HG02870 (cell line): ENCODE measurements at regions not wholly inside any gene's neighbourhood (a gene's known extent, or its start where the extent isn't known, plus 50 kb on each side); places are given as distances from the start of the nearest gene placed in this dataset.

Experiments used
- ATAC-seq: cut with Tn5 transposase; IDR thresholded peaks from one replicate; pipeline ENCODE4 v1.9.1; 2021; ENCODE audit warnings: mild to moderate bottlenecking, moderate library complexity; ENCODE audit not compliant: unreplicated experiment

DNA sequence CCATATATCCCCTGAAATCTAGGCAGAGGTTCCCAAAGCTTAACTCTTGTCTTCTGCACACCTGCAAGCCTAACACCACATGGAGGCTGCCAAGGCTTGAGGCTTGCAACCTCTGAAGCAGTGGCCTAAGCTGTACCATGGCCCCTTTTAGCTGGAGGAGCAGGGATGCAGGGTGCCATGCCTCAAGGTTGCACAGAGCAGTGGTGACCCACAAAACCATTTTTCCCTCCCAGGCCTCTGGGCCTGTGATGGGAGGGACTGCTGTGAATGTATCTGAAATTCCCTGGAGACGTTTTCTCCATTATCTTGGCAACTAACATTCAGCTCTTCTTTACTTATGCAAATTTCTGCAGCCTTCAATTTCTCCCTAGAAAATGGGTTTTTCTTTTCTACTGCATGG is 210.0 kb upstream of the KITLG start:
- ATAC-seq, result no peak

DNA sequence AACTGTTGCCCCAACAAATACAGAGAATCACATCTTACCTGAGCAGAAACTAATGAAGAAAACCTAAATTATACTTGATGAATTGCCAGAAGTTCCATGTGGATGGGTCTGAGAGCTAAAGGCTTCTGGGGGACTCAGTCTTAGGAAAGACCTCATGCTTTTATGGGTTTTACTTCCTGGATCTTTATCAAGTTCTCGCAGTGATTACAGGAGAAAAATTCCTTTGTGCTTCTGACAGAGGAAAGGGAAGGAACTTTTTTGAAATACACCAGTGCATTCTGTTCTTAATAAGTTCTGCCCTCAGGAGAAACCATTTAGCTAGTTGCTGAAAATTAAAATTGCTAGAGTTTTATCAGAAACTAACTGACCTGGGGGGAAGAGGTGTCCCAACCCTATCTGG is 203.9 kb upstream of the KITLG start:
- no peak for ATAC-seq

- ATAC-seq, result no peak
These were observed 202.1 kb upstream of the KITLG start for GRCh38 chr12:88782351-88782750.

GRCh38 chr12:88781909-88782308 is 201.6 kb upstream of the KITLG start:
- ATAC-seq, result no peak

- ATAC-seq, result no peak
These were observed 197.8 kb upstream of the KITLG start for GRCh38 chr12:88778064-88778463.

DNA sequence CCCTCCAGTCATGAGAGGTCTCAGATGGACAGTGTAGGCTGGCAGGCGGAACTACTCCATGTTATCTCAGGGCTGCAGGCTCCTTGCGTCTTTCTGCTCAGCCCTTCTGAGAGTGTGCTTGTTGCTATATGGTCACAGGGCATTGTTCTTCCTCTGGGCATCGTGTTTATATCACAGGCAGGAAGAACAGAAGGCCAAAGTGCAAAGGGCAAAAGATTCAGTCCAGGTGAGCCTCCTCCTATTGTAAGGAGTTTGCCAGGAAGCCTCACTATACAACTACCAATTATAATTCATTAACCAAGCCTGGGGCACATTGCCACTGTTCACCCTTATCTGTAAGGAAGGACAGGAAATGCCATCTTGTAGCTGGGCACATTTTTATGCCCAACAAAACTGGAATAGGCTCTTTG is 195.5 kb upstream of the KITLG start:
- ATAC-seq, result no peak

DNA sequence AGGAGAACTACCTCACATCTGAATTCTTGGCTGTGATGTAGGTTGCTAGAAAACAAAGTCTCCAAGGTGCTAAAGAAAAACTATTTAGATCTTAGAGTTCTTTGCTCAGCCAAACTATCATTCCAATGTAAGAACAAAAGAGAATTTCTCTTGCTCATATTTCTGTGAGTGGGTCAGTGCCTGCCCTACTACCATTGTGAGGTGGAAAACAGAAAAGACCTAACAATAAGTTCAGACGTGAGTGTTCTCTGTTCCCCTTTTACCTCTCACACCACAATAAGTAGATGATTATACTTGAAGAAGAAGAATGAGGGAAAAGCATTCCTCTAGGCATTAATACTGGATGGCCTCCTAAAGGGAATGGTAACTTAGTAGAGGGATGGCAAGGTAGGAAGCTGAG is 187.4 kb upstream of the KITLG start:
- ATAC-seq, result no peak

DNA sequence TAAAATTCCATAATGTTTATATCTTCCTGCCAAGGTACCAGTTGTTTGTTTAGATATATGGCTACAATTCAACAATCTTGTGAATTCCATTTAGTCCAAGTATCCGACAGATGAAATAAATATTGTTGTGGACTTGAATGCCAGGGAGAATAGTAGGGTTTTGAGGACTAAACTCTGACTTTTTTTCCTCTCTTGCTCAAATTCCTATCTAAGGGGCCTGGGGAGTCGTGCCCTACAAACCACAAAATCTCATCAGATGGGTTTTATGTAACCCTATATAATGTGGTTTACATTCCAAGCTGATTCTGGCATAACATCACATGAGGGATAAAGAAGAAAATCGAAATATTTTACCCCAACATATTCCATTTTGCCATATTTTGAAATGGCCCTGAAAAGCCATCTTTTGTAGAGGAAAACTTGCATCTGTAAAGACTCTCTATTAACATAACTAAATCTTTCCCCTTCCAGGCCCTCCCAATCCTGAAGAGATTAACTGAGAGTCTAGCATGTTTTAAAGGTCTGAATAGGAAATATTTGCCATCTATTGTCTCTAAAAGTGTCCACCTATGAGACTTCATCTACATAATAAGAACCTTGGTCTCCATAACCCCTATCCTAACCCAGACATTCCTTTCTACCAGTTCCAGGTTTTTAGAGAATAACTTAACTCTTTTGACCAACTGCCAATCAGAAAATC is 184.7 kb upstream of the KITLG start:
- no peak for ATAC-seq

- ATAC-seq, result no peak
These were observed 183.3 kb upstream of the KITLG start for GRCh38 chr12:88763536-88764100.

- ATAC-seq, result no peak
These were observed 177.9 kb upstream of the KITLG start for GRCh38 chr12:88758176-88758575.

GRCh38 chr12:88756917-88757316 is 176.6 kb upstream of the KITLG start:
- no peak for ATAC-seq

- no peak for ATAC-seq
These were observed 175.9 kb upstream of the KITLG start for GRCh38 chr12:88756153-88756552.

DNA sequence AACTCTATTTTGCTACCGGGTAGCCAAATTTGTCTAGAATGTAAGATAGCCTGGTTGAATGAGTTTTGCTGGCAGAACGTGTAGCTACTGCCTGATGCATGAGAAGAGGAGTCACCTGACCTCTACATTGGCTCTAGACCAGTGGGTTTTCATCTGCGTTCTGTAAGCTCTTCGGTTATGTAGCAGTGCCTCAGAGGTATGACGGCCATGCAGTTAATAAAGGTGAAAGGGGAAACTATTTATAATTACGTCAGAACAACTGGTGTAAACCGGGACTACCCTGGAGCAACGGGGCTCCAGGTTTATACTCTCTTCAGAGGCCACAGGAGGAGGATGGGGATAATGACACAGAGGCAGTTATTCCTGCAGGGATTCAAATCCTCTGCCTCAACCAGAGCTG is 173.4 kb upstream of the KITLG start:
- ATAC-seq, result no peak

DNA sequence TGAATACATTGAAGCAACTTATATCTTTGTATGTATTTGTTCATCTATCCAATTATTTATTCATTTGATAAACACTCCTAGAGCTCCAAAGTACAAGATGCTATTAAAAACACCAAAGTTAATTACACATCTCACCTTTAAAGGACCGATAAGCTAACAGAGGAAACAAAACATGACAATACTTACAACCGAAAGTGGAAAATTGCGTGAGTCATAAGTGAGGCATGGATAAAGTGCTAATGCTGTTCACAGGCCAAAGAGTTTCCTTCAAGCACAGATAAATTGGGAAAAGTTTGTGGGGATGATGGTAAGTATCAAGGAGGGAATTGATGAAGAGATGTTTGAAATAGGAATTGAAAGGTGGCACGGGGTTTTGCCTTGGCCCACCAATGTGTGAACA is 172.8 kb upstream of the KITLG start:
- no peak for ATAC-seq

DNA sequence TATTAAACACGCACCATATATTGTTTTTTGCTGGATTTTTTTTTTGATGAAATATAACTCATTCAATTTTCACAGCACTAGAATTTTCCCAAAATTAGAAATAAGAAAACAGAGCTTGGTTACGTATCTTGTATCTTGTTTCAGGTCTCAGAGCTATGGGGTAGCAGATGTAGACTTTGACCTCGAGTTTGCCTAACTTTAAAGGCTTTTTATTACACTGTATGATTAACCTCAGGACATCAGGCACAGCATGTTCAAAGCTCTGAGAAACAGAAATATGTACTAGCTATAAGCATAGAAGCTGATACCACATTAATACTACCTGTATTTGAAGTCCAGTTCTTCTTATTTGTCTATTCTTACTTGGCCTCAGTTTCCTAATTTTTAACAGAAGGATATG is 171.9 kb upstream of the KITLG start:
- ATAC-seq, result no peak

DNA sequence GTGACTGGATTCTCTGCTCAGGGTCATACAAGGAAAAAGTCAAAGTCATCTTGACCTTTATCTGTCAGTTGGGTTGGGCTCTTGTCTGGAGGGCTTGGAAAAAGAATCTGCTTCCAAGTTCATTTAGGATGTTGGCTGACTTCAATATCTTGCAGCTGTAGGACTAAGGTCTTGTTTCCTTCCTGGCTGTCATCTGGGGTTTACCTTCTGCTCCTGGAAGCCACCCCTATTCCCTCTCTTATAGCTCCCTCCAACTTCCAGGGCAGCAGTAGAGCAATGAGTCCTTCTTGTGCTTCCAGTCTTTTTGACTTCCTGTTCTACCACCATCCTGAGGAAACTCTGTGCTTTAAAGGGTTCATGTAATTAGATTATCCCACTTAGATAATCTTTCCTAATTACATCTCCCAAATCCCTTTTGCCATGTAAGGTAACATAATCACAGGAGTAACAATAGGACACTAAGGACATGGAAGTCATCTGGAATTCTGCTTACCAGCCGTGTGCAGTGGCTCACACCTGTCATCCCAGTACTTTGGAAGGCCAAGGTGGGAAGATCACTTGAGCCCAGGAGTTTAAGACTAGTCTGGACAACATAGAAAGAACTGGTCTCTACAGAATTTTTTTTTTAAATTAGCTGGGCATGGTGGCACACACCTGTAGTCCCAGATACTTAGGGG is 170.7 kb upstream of the KITLG start:
- ATAC-seq, result no peak

DNA sequence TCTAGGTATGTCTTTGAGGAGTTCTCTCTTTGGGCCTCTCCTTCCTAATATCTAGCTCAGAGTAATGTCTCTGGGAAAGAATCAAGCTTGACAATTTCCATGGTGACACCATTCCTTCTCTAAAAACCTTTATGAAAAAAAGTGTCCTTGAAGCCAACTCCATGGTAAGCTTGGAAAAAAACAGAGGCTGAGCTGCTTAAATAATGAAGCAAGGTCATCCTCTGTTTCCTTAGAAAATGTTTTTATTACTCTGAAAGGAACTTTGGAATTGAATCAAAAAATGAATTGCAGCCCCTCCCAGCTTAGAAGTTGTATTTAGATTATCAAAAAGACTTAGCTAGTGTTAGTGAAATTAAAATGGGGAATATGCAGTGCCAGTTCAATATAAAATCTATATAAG is 166.1 kb upstream of the KITLG start:
- no peak for ATAC-seq

DNA sequence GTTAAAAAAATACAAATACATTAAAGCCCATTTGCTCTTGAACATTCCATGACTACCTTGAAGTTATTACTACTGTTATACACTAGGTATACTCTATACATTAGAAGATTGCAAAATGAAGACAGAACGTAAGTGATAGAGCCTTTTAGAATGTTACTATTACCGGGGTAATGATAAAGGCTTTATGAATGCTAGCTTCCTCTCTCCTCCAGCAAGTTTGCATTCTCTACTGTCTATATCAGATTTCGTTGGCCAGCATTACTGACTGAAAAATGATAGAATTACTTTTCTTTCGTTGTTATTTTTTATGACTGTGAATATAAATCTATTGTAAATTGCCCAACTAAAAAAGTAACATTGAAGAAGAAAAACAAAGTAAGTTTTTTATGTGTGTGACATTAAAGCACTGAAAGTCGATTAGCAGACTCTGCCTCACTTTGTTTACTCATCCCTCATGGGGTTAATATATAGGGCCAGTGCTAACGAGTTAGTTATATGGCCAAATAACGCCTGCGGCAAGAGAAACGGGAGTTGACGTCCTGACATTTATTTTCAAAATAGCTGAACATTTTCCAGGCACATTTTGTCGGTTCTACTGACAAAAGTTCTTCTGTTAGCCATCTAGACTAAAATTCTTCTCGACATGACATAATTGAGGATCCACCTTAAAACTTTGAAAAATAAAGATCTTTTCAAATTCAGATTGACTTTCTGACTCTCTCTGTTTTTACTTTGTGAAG is 163.8 kb upstream of the KITLG start:
- ATAC-seq, result no peak

GRCh38 chr12:88737838-88738472 is 157.7 kb upstream of the KITLG start:
- ATAC-seq, result no peak

- ATAC-seq, result no peak
These were observed 155.8 kb upstream of the KITLG start for GRCh38 chr12:88736031-88736430.

GRCh38 chr12:88733008-88733407 is 152.7 kb upstream of the KITLG start:
- ATAC-seq, result no peak
